ENCODE measurements at regions not wholly inside any gene's neighbourhood (a gene's known extent, or its start where the extent isn't known, plus 50 kb on each side); places are given as distances from the start of the nearest gene placed in this dataset.

GRCh38 chr6:148612043-148612442, 134.8 kb upstream of the UST start:
- TF ChIP-seq, protein P1, sequence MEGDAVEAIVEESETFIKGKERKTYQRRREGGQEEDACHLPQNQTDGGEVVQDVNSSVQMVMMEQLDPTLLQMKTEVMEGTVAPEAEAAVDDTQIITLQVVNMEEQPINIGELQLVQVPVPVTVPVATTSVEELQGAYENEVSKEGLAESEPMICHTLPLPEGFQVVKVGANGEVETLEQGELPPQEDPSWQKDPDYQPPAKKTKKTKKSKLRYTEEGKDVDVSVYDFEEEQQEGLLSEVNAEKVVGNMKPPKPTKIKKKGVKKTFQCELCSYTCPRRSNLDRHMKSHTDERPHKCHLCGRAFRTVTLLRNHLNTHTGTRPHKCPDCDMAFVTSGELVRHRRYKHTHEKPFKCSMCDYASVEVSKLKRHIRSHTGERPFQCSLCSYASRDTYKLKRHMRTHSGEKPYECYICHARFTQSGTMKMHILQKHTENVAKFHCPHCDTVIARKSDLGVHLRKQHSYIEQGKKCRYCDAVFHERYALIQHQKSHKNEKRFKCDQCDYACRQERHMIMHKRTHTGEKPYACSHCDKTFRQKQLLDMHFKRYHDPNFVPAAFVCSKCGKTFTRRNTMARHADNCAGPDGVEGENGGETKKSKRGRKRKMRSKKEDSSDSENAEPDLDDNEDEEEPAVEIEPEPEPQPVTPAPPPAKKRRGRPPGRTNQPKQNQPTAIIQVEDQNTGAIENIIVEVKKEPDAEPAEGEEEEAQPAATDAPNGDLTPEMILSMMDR (IDR thresholded peaks at IDR 0.05): no peak
- TF ChIP-seq POLR2A (IDR thresholded peaks at IDR 0.05): no peak
